ENCODE measurements at regions not wholly inside any gene's neighbourhood (a gene's known extent, or its start where the extent isn't known, plus 50 kb on each side); places are given as distances from the start of the nearest gene placed in this dataset.
"Not testable (repeated sequence)": the region's sequence is repeated elsewhere in the genome, so short reads cannot be mapped to it uniquely, and the experiment has no call there.

DNA sequence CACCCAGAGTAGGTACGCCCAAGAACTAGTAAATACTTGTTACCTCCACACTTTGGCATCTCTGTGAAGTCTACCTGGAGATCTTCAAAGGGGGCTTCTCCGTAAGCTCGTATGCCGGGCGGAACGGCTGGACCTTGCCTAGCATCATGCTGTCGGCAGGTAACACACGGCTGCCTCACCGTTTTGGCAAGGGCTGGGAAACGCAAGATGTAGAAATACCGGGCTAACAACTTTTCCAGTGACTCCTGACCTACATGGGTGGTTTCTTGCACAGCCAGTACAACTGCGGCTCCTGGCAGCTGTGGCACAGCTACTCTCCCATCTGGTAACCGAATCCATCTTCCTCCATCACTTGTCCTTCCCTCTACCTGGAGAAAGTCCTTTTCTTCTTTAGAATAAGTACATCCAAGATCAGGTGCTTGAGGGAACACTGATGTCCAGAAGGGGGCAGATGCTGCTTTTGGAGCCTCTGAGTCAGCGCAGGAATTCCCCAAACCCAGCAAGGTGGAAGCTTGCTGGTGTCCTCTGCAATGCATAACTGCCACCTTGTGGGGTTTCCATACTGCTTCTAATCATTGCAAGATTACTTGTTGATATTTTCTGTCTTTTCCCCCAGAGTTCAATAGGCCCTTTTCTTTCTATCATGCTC lies 59.7 kb upstream of the FRG2C start:
- DNase-seq (ENCODE audit: low spot score), result not testable (repeated sequence)

DNA sequence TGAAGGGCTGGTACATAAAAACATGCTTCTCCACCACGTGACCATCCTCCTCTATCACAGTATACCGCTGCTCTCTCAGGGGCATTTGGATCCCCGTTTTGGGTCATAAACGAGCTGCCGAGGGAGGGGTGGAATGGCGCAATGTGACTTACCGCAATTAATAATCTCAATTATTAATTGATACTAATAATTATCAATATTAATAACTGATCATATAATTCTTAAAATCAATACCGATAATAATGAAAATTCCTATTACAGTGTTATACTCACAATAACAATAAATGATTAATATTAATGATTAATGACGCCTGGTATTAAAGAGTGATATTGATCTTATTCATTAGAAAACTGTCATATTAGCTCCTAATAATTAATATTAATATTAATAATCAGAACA lies 56.1 kb upstream of the FRG2C start:
- not testable (repeated sequence) for DNase-seq (ENCODE audit: low spot score)

DNA sequence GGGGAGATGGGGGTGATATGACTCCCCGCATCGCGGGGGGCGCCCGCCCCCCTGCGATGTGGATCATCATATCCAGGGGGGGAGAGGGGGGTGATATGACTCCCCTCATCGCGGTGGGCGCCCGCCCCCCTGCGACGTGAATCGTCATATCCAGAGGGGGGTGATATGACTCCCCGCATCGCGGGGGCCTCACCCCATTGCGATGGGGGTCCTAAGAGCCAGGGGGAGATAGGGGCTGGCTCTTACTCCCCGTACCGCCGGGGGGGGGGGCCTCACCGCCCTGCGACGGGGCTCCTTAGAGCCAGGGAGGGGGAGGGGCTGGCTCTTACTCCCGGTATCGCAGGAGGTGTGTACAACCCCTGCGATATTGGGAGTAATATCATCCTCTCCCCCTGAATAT lies 54.5 kb upstream of the FRG2C start:
- DNase-seq (ENCODE audit: low spot score), result not testable (repeated sequence)

DNA sequence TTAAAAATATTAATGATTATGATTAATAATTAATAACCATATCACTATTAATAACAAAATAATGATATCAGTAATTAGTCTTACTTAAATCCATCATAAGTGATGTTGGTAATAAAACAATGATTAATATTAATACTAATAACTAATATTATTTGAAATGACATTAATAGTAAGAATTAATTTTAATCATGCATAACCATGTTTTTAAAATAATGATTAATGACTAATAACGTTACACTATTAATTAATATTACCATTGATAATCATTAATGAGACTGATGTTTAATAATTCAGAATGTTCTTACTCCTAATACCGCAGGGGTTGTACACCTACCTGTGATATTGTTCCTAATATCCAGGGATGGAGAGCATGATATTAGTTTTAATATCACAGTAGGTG lies 53.4 kb upstream of the FRG2C start:
- DNase-seq (ENCODE audit: low spot score), result no peak

DNA sequence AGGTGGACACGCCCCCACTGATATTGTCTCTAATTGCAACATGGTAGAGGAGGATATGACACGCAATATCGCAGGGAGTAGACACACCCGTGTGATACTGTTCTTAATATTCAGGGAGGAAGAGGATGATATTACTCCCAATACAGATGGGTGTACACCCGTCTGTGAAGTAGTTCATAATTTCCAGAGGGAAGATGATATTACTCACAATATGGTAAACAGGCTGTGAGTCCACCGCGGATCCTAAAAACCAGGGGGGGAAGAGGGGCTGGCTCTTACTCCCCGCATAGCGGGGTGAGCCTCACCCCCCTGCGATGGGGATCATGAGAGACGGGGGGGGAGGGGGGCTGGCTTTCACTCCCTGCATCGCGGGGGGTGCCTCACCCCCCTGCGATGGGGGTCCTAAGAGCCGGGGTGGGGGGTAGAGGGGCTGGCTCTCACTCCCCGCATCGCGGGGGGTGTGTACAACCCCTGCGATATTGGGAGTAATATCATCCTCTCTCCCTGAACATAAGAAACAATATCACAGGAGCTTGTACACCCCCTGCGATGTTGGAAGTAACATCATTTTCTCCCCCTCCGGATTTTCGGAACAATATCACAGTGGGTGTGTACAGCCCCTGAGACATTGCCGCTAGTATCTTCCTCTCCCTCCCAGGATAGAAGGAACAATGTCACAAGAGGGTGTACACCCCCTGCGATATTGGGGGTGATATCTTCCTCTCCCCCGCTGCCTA lies 52.2 kb upstream of the FRG2C start:
- not testable (repeated sequence) for DNase-seq (ENCODE audit: low spot score)
